Mesendoderm (in vitro differentiated cells): ENCODE measurements at regions not wholly inside any gene's neighbourhood (a gene's known extent, or its start where the extent isn't known, plus 50 kb on each side); places are given as distances from the start of the nearest gene placed in this dataset.
"Not testable (repeated sequence)": the region's sequence is repeated elsewhere in the genome, so short reads cannot be mapped to it uniquely, and the experiment has no call there.

ENCODE experiments used
- DNase-seq: peaks from one replicate; pipeline ENCODE4 v3.0.0; 2013
- H2AK5ac ChIP-seq: 2 replicates; pipeline ENCODE4 v1.6.1; 2013; ENCODE audit warnings: low read length, inconsistent platforms
- H2BK120ac ChIP-seq: 2 replicates; pipeline ENCODE4 v1.6.1; 2013; ENCODE audit warnings: low read depth, mild to moderate bottlenecking, low read length, moderate library complexity, mixed read lengths
- H2BK15ac ChIP-seq: replicated peaks from 2 replicates; pipeline ENCODE4 v1.6.1; 2013; ENCODE audit warnings: low read depth, mild to moderate bottlenecking, moderate library complexity
- H2BK5ac ChIP-seq: 2 replicates; pipeline ENCODE4 v1.6.1; 2013; ENCODE audit warnings: low read length, inconsistent platforms
- H3K18ac ChIP-seq: 2 replicates; pipeline ENCODE4 v1.6.1; 2013; ENCODE audit warnings: mild to moderate bottlenecking, low read length, mixed read lengths
- H3K23ac ChIP-seq: one replicate; pipeline ENCODE4 v1.6.1; 2013; ENCODE audit warnings: low read length
- H3K27ac ChIP-seq: 2 replicates; pipeline ENCODE4 v1.5.1; 2013; ENCODE audit warnings: low read depth, mild to moderate bottlenecking, inconsistent platforms, low read length, moderate library complexity
- H3K27me3 ChIP-seq: 2 replicates; pipeline ENCODE4 v1.6.1; 2013; ENCODE audit warnings: low read length, control low read depth, mild to moderate bottlenecking, inconsistent platforms; ENCODE audit not compliant: insufficient read depth, poor library complexity
- H3K36me3 ChIP-seq: 2 replicates; pipeline ENCODE4 v1.6.1; 2013; ENCODE audit warnings: low read length, inconsistent platforms; ENCODE audit not compliant: control insufficient read depth, insufficient read depth
- H3K4ac ChIP-seq: one replicate; pipeline ENCODE4 v1.6.1; 2013; ENCODE audit warnings: low read depth, mild to moderate bottlenecking, low read length, moderate library complexity
- H3K4me1 ChIP-seq: 2 replicates; pipeline ENCODE4 v1.6.1; 2013; ENCODE audit warnings: low read depth, low read length, inconsistent platforms; ENCODE audit not compliant: control insufficient read depth
- H3K4me2 ChIP-seq: 2 replicates; pipeline ENCODE4 v1.6.1; 2013; ENCODE audit warnings: low read length
- H3K4me3 ChIP-seq: 2 replicates; pipeline ENCODE4 v1.5.1; 2013; ENCODE audit warnings: mild to moderate bottlenecking, low read length
- H3K56ac ChIP-seq: one replicate; pipeline ENCODE4 v1.6.1; 2013; ENCODE audit warnings: low read length
- H3K79me1 ChIP-seq: 2 replicates; pipeline ENCODE4 v1.6.1; 2013; ENCODE audit warnings: low read length, inconsistent platforms
- H3K79me2 ChIP-seq: 2 replicates; pipeline ENCODE4 v1.6.1; 2013; ENCODE audit warnings: mild to moderate bottlenecking, low read length; ENCODE audit not compliant: control insufficient read depth, insufficient read depth
- H3K9ac ChIP-seq: 2 replicates; pipeline ENCODE4 v1.6.1; 2013; ENCODE audit warnings: low read length, inconsistent platforms
- H4K5ac ChIP-seq: one replicate; pipeline ENCODE4 v1.6.1; 2013; ENCODE audit warnings: low read length
- H4K8ac ChIP-seq: one replicate; pipeline ENCODE4 v1.6.1; 2013; ENCODE audit warnings: low read depth, mild to moderate bottlenecking, control low read depth, low read length, moderate library complexity
- WGBS: extraction: QIAGEN DNeasy Blood & Tissue Kit; methylation state at CpG from one replicate; pipeline ENCODE4 v1.1.7; 2013; ENCODE audit warnings: low lambda C conversion rate, missing lambda C conversion rate; ENCODE audit not compliant: insufficient coverage; ENCODE audit errors: extremely low coverage; 5-methylcytosine and 5-hydroxymethylcytosine counted together

DNA sequence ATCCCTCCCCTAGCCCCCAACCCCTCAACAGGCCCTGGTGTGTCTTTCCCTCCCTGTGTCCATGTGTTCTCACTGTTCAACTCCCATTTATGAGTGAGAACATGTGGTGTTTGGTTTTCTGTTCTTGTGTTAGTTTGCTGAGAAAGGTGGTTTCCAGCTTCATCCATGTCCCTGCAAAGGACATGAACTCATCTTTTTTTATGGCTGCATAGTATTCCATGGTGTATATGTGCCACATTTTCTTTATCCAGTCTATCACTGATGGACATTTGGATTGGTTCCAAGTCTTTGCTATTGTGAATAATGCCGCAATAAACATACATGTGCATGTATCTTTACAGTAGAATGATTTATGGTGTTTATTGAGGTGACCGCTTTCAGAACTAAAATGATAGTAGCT is 607.1 kb upstream of the SOX9 start:
- H2BK5ac ChIP-seq, H4K8ac ChIP-seq, H3K18ac ChIP-seq, DNase-seq, H3K23ac ChIP-seq, H3K9ac ChIP-seq, H2BK120ac ChIP-seq, H3K36me3 ChIP-seq, H3K4me1 ChIP-seq, H3K79me1 ChIP-seq, H2AK5ac ChIP-seq, H2BK15ac ChIP-seq, H3K27ac ChIP-seq, H3K4ac ChIP-seq, H3K4me2 ChIP-seq, H3K4me3 ChIP-seq, H3K27me3 ChIP-seq, H3K79me2 ChIP-seq, H4K5ac ChIP-seq, H3K56ac ChIP-seq: not testable (repeated sequence)
- no CpG with 5 or more reads among the region's 2 CpGs for WGBS

DNA sequence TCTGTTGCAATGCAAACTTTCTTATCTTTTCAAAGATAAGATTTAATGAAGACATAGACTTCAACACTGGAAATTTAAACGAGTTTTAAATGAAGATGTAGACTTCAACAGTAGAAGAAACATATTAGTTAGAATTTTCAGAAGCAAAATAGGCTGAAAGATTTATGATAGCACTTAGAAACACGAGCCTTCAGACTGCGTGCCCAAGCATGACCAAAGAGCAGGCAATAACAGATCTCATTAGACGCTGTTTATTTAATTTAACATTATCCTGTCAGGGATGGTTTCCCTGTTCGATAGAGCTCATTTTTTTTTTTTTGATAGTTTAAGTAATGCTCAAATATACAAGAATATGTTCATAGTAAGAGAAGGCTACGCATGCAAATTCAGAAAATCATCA is 604.7 kb upstream of the SOX9 start:
- Histone ChIP-seq H3K4me3 (no peak overlapping the region), H3K23ac (no peak overlapping the region), H3K79me1 (no peaks in the 10 kb centered on the region), H4K5ac (no peak overlapping the region), H3K56ac (no peak overlapping the region), H3K27ac (no peak overlapping the region), H3K18ac (no peak overlapping the region), H3K36me3 (no peaks in the 10 kb centered on the region), H3K4me1 (no peaks in the 10 kb centered on the region), H2AK5ac (no peak overlapping the region), H2BK5ac (no peak overlapping the region), H3K4ac (no peak overlapping the region), H2BK120ac (no peak overlapping the region), H4K8ac (no peak overlapping the region), H3K9ac (no peak overlapping the region), H2BK15ac (no peak overlapping the region), H3K4me2 (no peak overlapping the region), H3K79me2 (no peaks in the 10 kb centered on the region), H3K27me3 (no peaks in the 10 kb centered on the region)
- DNase-seq: no peak
- WGBS: no CpG with 5 or more reads among the region's 6 CpGs

DNA sequence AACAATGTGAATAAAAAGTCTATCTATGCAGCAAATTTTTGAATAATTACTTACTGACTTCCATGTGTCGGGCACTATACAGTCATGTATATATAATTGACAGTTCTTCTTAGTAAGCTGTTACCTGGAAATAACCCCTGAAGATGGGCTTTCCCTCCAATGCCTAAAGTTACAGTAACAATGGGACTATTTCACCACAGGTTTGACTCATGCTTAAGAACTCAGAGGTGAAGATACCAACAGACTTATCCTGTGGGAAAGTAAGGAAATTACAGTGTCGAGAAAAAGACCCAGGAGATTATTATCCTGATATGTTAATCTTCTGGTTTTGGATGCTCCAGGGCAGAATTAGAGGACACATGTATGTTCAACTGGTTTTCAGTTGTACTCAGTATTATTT is 601.5 kb upstream of the SOX9 start:
- H4K8ac ChIP-seq: no peak overlapping the region
- H3K4me3 ChIP-seq: no peak overlapping the region
- H3K27me3 ChIP-seq: no peaks in the 10 kb centered on the region
- H3K4me2 ChIP-seq: no peak overlapping the region
- H3K23ac ChIP-seq: no peak overlapping the region
- H3K4ac ChIP-seq: no peak overlapping the region
- peak; percentile 28 for DNase-seq
- no CpG with 5 or more reads among the region's 2 CpGs for WGBS
- H2AK5ac ChIP-seq: no peak overlapping the region
- no peak overlapping the region for H2BK120ac ChIP-seq
- H3K36me3 ChIP-seq: no peaks in the 10 kb centered on the region
- no peak overlapping the region for H3K56ac ChIP-seq
- no peaks in the 10 kb centered on the region for H3K79me2 ChIP-seq
- H2BK5ac ChIP-seq: no peak overlapping the region
- no peaks in the 10 kb centered on the region for H3K4me1 ChIP-seq
- H3K27ac ChIP-seq: no peak overlapping the region
- no peaks in the 10 kb centered on the region for H3K79me1 ChIP-seq
- no peak overlapping the region for H2BK15ac ChIP-seq
- no peak overlapping the region for H4K5ac ChIP-seq
- no peak overlapping the region for H3K18ac ChIP-seq
- no peak overlapping the region for H3K9ac ChIP-seq

GRCh38 chr17:71521724-71522123 is 599.1 kb upstream of the SOX9 start:
- no peak for DNase-seq
- Histone ChIP-seq H2BK15ac (no peak overlapping the region), H3K9ac (no peak overlapping the region), H2BK120ac (no peak overlapping the region), H3K27ac (no peak overlapping the region), H3K79me1 (no peaks in the 10 kb centered on the region), H3K4me3 (no peak overlapping the region), H2BK5ac (no peak overlapping the region), H3K56ac (no peak overlapping the region), H3K18ac (no peak overlapping the region), H3K4me1 (no peaks in the 10 kb centered on the region), H2AK5ac (no peak overlapping the region), H3K36me3 (no peaks in the 10 kb centered on the region), H4K8ac (no peak overlapping the region), H3K23ac (no peak overlapping the region), H3K27me3 (no peaks in the 10 kb centered on the region), H3K4me2 (no peak overlapping the region), H3K79me2 (no peaks in the 10 kb centered on the region), H4K5ac (no peak overlapping the region), H3K4ac (no peak overlapping the region)
- WGBS: no CpG with 5 or more reads among the region's 2 CpGs

GRCh38 chr17:71522383-71522782 is 598.4 kb upstream of the SOX9 start:
- no peak overlapping the region for H2BK5ac ChIP-seq
- peak; percentile 41 for DNase-seq
- H3K36me3 ChIP-seq: no peaks in the 10 kb centered on the region
- no peaks in the 10 kb centered on the region for H3K4me1 ChIP-seq
- H4K8ac ChIP-seq: no peak overlapping the region
- H3K27ac ChIP-seq: no peak overlapping the region
- H3K79me1 ChIP-seq: no peaks in the 10 kb centered on the region
- no CpG with 5 or more reads among the region's 1 CpG for whole genome bisulfite sequencing
- no peaks in the 10 kb centered on the region for H3K27me3 ChIP-seq
- no peak overlapping the region for H2BK15ac ChIP-seq
- no peak overlapping the region for H3K4me2 ChIP-seq
- no peak overlapping the region for H2AK5ac ChIP-seq
- H3K79me2 ChIP-seq: no peaks in the 10 kb centered on the region
- H4K5ac ChIP-seq: no peak overlapping the region
- H3K23ac ChIP-seq: no peak overlapping the region
- no peak overlapping the region for H3K4ac ChIP-seq
- H3K4me3 ChIP-seq: no peak overlapping the region
- no peak overlapping the region for H3K18ac ChIP-seq
- H3K9ac ChIP-seq: no peak overlapping the region
- no peak overlapping the region for H2BK120ac ChIP-seq
- H3K56ac ChIP-seq: no peak overlapping the region

DNA sequence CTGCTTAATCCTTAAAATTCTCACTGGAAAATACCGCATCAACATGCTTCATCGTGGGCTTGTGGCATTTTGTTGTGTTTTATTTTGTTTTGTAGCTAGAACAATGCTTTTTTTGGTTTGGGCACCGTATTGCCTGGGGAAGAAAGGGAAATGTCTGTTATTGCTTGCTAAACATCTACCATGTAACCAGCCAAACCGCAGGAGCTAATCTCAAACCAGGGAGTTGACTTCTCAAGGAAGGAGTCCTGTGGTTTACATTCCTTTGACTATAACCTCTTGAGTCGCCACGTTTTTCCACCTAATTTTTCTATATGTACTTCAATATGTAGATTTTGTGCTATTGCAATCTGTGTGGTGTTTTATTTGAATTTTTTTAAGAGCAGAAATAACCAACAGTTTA is 593.5 kb upstream of the SOX9 start:
- no peak overlapping the region for H4K8ac ChIP-seq
- no peak overlapping the region for H3K9ac ChIP-seq
- H3K27ac ChIP-seq: no peak overlapping the region
- H3K79me2 ChIP-seq: no peaks in the 10 kb centered on the region
- no peaks in the 10 kb centered on the region for H3K36me3 ChIP-seq
- no peak overlapping the region for H3K23ac ChIP-seq
- no peak overlapping the region for H3K4me2 ChIP-seq
- H2BK5ac ChIP-seq: no peak overlapping the region
- DNase-seq: no peak
- H3K27me3 ChIP-seq: no peaks in the 10 kb centered on the region
- no peaks in the 10 kb centered on the region for H3K79me1 ChIP-seq
- no peaks in the 10 kb centered on the region for H3K4me1 ChIP-seq
- H3K4ac ChIP-seq: no peak overlapping the region
- H3K4me3 ChIP-seq: no peak overlapping the region
- H3K56ac ChIP-seq: no peak overlapping the region
- WGBS: no CpG with 5 or more reads among the region's 6 CpGs
- H4K5ac ChIP-seq: no peak overlapping the region
- H2BK120ac ChIP-seq: no peak overlapping the region
- H2AK5ac ChIP-seq: no peak overlapping the region
- H2BK15ac ChIP-seq: no peak overlapping the region
- H3K18ac ChIP-seq: no peak overlapping the region
